ENCODE measurements at regions not wholly inside any gene's neighbourhood (a gene's known extent, or its start where the extent isn't known, plus 50 kb on each side); places are given as distances from the start of the nearest gene placed in this dataset.

- ChIA-PET CTCF (no interaction called here), POLR2A (no interaction called here)
- DNase-seq (ENCODE audit: extremely low spot score): no peak
- TF ChIP-seq L3MBTL2 (conservative IDR thresholded peaks at IDR 0.05): no peak
- no peak for TF ChIP-seq NFRKB (IDR thresholded peaks at IDR 0.05)
- TF ChIP-seq TARDBP (IDR thresholded peaks at IDR 0.05): no peak
- no peak for TF ChIP-seq ZNF384 (IDR thresholded peaks at IDR 0.05)
These were observed 97.5 kb upstream of the CREB5 start for GRCh38 chr7:28314841-28315240.

- no peak for DNase-seq (ENCODE audit: extremely low spot score)
- POLR2A ChIA-PET: no interaction called here
- CTCF ChIA-PET: no interaction called here
- TF ChIP-seq FOXM1 (IDR thresholded peaks at IDR 0.05; ENCODE audit: borderline replicate concordance) (no peak), L3MBTL2 (conservative IDR thresholded peaks at IDR 0.05) (no peak), BHLHE40 (IDR thresholded peaks at IDR 0.05; ENCODE audit: borderline replicate concordance) (no peak), CTBP1 (IDR thresholded peaks at IDR 0.05; ENCODE audit: borderline replicate concordance) (no peak), SUZ12 (IDR thresholded peaks at IDR 0.05) (no peak), FOXK2 (IDR thresholded peaks at IDR 0.05) (no peak), NFRKB (IDR thresholded peaks at IDR 0.05) (no peak), FOXA1 (IDR thresholded peaks at IDR 0.05) (no peak), HDGF (IDR thresholded peaks at IDR 0.05; ENCODE audit: borderline replicate concordance) (no peak), TARDBP (IDR thresholded peaks at IDR 0.05) (no peak), ZNF384 (IDR thresholded peaks at IDR 0.05) (no peak), PKNOX1 (IDR thresholded peaks at IDR 0.05) (no peak), LEF1 (IDR thresholded peaks at IDR 0.05; ENCODE audit: borderline replicate concordance) (no peak), SP1 (IDR thresholded peaks at IDR 0.05) (no peak), ARNT (IDR thresholded peaks at IDR 0.05) (no peak), ELF4 (IDR thresholded peaks at IDR 0.05) (no peak)
These were observed 96.5 kb upstream of the CREB5 start for GRCh38 chr7:28315565-28316410.

- POLR2A ChIA-PET: no interaction called here
These were observed 95.8 kb upstream of the CREB5 start for GRCh38 chr7:28316489-28316888.

DNA sequence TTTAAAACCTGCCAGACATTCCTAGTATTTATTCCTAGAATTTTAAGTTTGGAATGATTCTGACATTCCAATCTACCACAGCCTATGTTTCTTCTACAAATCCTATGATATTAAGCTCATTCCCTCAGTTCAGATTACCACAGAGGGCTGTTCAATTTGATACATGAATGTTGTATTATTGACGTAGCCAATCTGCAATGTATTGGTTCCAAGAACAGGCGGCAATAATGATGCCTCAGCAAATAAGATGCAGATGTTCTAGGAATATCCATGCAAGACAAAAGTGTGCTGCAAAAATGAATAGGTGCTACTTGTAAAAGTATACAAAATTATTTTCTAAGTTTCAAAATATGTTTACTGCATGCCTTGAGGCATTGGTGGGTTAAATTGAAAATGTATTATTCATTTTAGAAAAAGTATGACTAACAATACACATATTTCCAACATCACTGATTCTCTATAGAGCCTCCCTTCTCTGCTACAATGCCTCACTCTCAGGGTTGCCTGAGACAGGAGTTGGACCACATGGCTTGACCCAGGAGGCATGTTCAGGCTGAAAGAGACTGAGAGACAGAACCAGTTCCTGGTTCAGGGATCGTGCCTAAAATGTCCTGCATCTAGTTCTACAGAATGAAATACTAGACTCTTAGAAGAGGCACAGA is 94.1 kb upstream of the CREB5 start:
- TF ChIP-seq FOXA1 (IDR thresholded peaks at IDR 0.05): no peak
- no peak for TF ChIP-seq LEF1 (IDR thresholded peaks at IDR 0.05; ENCODE audit: borderline replicate concordance)
- no peak for TF ChIP-seq SUZ12 (IDR thresholded peaks at IDR 0.05)
- TF ChIP-seq ARNT (IDR thresholded peaks at IDR 0.05): no peak
- TF ChIP-seq NFRKB (IDR thresholded peaks at IDR 0.05): no peak
- no peak for TF ChIP-seq CTBP1 (IDR thresholded peaks at IDR 0.05; ENCODE audit: borderline replicate concordance)
- TF ChIP-seq HDGF (IDR thresholded peaks at IDR 0.05; ENCODE audit: borderline replicate concordance): no peak
- TF ChIP-seq FOXM1 (IDR thresholded peaks at IDR 0.05; ENCODE audit: borderline replicate concordance): no peak
- TF ChIP-seq TARDBP (IDR thresholded peaks at IDR 0.05): no peak
- TF ChIP-seq L3MBTL2 (conservative IDR thresholded peaks at IDR 0.05): no peak
- TF ChIP-seq ELF4 (IDR thresholded peaks at IDR 0.05): no peak
- TF ChIP-seq ZNF384 (IDR thresholded peaks at IDR 0.05): no peak
- TF ChIP-seq BHLHE40 (IDR thresholded peaks at IDR 0.05; ENCODE audit: borderline replicate concordance): no peak
- TF ChIP-seq FOXK2 (IDR thresholded peaks at IDR 0.05): no peak
- ChIA-PET POLR2A (no interaction called here), CTCF (no interaction called here)
- DNase-seq (ENCODE audit: extremely low spot score): no peak

More at GRCh38 chr7:28316489-28316888, 95.8 kb upstream of the CREB5 start:
- no peak for TF ChIP-seq FOXA1 (IDR thresholded peaks at IDR 0.05)
- TF ChIP-seq NFRKB (IDR thresholded peaks at IDR 0.05): no peak
- no peak for TF ChIP-seq CTBP1 (IDR thresholded peaks at IDR 0.05; ENCODE audit: borderline replicate concordance)
- TF ChIP-seq SP1 (IDR thresholded peaks at IDR 0.05): no peak
- no peak for TF ChIP-seq L3MBTL2 (conservative IDR thresholded peaks at IDR 0.05)
- TF ChIP-seq HDGF (IDR thresholded peaks at IDR 0.05; ENCODE audit: borderline replicate concordance): no peak
- no peak for TF ChIP-seq SUZ12 (IDR thresholded peaks at IDR 0.05)
- no peak for TF ChIP-seq LEF1 (IDR thresholded peaks at IDR 0.05; ENCODE audit: borderline replicate concordance)
- no peak for TF ChIP-seq TARDBP (IDR thresholded peaks at IDR 0.05)
- no peak for TF ChIP-seq FOXK2 (IDR thresholded peaks at IDR 0.05)
- DNase-seq (ENCODE audit: extremely low spot score): no peak
- CTCF ChIA-PET: no interaction called here

- ChIA-PET CTCF (no interaction called here), POLR2A (interaction anchor here (0.8 kb wide), 1 partner anchor 169 kb away, joined by 3 read pairs; no protein-coding TSS in a partner anchor)
- no peak for TF ChIP-seq L3MBTL2 (conservative IDR thresholded peaks at IDR 0.05)
- no peak for DNase-seq (ENCODE audit: extremely low spot score)
These were observed 88.5 kb upstream of the CREB5 start for GRCh38 chr7:28323833-28324232.

DNA sequence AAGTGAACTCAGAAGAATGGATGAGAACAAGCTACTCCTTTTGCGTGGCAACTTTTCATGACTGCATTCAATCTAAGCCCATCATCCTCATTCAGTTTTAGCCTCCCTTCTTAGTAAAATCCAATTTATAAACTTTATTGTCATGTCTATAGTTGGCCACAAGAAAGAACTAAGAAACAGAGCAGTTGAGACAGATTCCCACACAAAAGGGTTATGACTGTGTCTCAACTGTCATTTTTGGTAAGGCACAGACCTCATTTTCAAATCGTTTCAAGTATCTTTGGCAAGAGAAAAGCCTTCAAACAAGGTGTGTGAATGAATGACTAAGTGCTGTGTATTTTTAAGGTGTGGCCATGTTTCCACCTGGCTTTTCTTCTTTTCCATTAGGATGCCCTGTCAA is 84.2 kb upstream of the CREB5 start:
- no peak for DNase-seq (ENCODE audit: extremely low spot score)
- CTCF ChIA-PET: no interaction called here
- TF ChIP-seq ZNF384 (IDR thresholded peaks at IDR 0.05): no peak
- no peak for TF ChIP-seq FOXK2 (IDR thresholded peaks at IDR 0.05)
- TF ChIP-seq L3MBTL2 (conservative IDR thresholded peaks at IDR 0.05): no peak
- no peak for TF ChIP-seq FOXM1 (IDR thresholded peaks at IDR 0.05; ENCODE audit: borderline replicate concordance)
- TF ChIP-seq LEF1 (IDR thresholded peaks at IDR 0.05; ENCODE audit: borderline replicate concordance): no peak
- TF ChIP-seq FOXA1 (IDR thresholded peaks at IDR 0.05): no peak
- TF ChIP-seq PKNOX1 (IDR thresholded peaks at IDR 0.05): no peak
- no peak for TF ChIP-seq CTBP1 (IDR thresholded peaks at IDR 0.05; ENCODE audit: borderline replicate concordance)
- TF ChIP-seq SP1 (IDR thresholded peaks at IDR 0.05): no peak
- no peak for TF ChIP-seq SUZ12 (IDR thresholded peaks at IDR 0.05)
- TF ChIP-seq ARNT (IDR thresholded peaks at IDR 0.05): no peak
- no peak for TF ChIP-seq NFRKB (IDR thresholded peaks at IDR 0.05)
- no peak for TF ChIP-seq BHLHE40 (IDR thresholded peaks at IDR 0.05; ENCODE audit: borderline replicate concordance)
- no peak for TF ChIP-seq HDGF (IDR thresholded peaks at IDR 0.05; ENCODE audit: borderline replicate concordance)
- POLR2A ChIA-PET: no interaction called here
